ENCODE measurements at regions not wholly inside any gene's neighbourhood (a gene's known extent, or its start where the extent isn't known, plus 50 kb on each side); places are given as distances from the start of the nearest gene placed in this dataset.

DNA sequence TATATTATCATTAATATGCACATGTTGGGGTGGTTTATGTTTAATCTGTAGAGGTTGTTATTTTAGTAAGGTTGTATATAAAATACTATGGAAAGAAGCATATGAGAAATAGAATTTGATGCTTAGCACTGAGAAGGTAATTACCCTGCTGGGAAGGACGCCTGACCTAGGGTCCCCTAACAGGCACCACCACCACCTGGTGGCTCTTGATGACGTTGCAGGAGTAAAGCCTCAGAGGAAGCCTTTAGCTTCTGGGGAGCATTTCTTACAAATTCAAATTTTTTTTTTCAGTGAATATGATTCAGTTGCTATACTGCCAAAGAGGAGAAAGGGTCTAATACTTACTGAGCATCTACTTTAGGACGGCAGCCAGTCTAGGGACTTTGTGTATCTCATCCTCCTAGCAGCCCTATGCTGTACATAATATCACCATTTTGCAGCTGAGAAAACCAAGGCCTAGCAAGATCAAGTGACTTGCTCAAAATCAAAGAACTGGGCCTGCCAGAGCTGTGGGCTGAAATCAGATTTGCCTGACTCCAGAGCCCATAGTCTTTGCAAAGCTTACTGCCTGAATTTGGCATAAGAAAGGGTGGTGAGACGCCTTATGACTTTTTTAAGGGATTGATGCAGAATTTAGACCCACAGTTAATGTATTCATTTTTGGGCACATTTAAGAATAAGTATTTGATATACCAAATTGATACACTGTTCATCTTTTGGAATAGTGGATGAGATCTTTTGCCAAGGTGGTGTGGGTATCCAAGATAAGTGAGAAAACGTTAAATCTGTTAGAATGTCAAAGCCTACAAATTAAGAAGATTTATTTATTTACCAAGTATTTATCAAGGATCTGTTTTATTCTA lies 78.8 kb upstream of the GAREM1 start:
- H3K36me3 ChIP-seq = no peaks in the 10 kb centered on the region
- no peaks in the 10 kb centered on the region for H3K9me3 ChIP-seq (replicated peaks in 1 of 11)
- no peak overlapping the region for H3K9ac ChIP-seq
- H4K20me1 ChIP-seq = no peaks in the 10 kb centered on the region
- H3K4me3 ChIP-seq = no peak overlapping the region
- no peaks in the 10 kb centered on the region for H3K4me1 ChIP-seq
- TF ChIP-seq Cebpa-rat (IDR thresholded peaks at IDR 0.05) = no peak
- no peak overlapping the region for H3K4me2 ChIP-seq
- no peaks in the 10 kb centered on the region for H3K27me3 ChIP-seq
- no peak overlapping the region for H3K27ac ChIP-seq

DNA sequence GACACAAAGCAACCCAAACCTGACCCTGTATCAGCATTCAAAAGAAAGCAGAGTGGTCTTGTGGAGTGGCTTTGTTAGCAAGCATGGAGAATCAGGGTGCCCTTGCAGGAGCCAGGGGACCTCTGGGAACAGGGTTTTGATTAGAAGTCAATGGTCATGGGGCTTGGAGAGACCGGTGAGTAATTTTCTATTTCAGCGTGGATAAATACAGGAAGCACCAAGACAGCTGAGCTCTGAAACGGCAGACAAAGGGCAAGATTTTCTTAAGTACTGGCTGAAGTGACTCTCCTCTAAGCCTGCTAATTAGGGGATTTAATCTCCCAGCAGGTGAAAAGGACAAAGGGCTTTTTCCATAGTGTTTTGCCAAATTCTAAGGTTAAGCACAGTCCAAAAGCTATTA lies 78.0 kb upstream of the GAREM1 start:
- TF ChIP-seq Cebpa-rat (IDR thresholded peaks at IDR 0.05) = no peak
- H3K4me1 ChIP-seq = no peaks in the 10 kb centered on the region
- H3K4me2 ChIP-seq = no peak overlapping the region
- H3K9me3 ChIP-seq (replicated peaks in 1 of 11) = no peaks in the 10 kb centered on the region
- H3K27me3 ChIP-seq = no peaks in the 10 kb centered on the region
- H3K27ac ChIP-seq = no peak overlapping the region
- no peaks in the 10 kb centered on the region for H4K20me1 ChIP-seq
- H3K36me3 ChIP-seq = no peaks in the 10 kb centered on the region
- no peak overlapping the region for H3K4me3 ChIP-seq
- H3K9ac ChIP-seq = no peak overlapping the region

DNA sequence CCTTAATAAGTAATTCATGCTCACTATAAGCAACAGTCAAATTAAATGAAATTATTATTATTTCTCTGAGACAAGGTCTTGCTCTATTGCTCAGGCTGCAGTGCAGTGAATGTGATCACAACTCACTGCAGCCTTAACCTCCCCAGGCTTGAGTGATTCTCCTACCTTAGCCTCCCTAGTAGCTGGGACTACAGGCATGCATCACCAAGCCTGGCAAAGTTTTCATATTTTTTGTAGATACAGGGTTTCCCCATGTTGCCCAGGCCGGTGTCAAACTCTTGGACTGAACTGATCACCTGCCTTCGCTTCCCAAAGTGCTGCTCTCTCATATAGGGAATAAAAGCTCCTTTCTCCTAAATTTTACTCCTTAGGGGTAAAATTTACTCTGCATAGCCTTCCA lies 74.9 kb upstream of the GAREM1 start:
- Histone ChIP-seq H3K4me1 (no peaks in the 10 kb centered on the region), H3K27ac (no peak overlapping the region), H3K4me2 (no peak overlapping the region), H3K9ac (no peak overlapping the region), H3K36me3 (no peaks in the 10 kb centered on the region), H3K4me3 (no peak overlapping the region), H4K20me1 (no peaks in the 10 kb centered on the region), H3K27me3 (no peaks in the 10 kb centered on the region), H3K9me3 (replicated peaks in 1 of 11) (no peaks in the 10 kb centered on the region)
- no peak for TF ChIP-seq Cebpa-rat (IDR thresholded peaks at IDR 0.05)

DNA sequence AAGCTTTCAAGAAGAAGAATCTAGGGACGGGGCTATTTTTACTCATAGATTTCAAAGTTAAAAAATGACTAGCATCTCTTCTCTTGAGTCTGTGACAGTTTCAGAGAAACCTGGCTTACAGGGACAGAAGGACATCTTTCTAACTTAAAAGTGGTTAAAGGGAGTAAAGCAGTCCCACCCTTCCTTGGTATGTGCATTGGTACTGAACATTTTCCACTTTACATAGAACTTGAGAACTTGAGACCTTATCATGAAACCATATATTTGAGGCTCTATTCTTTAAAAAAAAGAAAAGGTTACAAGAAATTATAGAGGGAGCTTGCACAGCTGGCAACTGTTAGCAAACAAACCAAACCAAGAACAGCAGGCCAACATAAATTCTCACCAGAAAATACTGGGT lies 73.4 kb upstream of the GAREM1 start:
- no peak for TF ChIP-seq Cebpa-rat (IDR thresholded peaks at IDR 0.05)

DNA sequence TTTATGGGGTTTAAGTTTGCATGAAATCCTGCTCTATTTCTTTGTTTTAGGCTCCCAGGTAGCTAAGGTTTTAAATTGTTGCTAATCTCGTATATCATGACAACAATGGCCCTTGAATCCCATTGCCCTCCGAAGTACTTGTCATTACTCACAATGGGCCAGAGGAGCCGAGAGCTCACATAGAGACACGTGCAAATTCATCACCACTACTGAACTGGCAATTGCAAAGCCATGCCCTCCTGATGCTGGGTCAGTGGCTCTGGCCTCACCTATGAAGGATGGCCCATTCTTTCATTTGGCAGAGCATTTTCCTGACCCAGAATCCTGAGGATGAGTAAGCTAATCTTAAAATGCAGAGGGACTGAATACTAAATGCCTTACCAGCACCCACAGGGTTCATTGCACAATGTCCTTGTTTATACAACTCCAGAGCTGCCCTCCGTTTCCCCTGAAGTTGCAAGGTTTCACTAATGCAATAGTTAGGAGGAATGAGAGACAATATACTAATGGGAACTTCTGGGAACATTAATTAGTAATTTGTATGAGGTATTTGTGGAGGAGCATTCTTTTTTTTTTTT lies 71.6 kb upstream of the GAREM1 start:
- no peak overlapping the region for H3K9ac ChIP-seq
- H3K4me1 ChIP-seq = no peaks in the 10 kb centered on the region
- TF ChIP-seq Cebpa-rat (IDR thresholded peaks at IDR 0.05) = no peak
- H4K20me1 ChIP-seq = no peaks in the 10 kb centered on the region
- H3K4me2 ChIP-seq = no peak overlapping the region
- H3K27ac ChIP-seq = no peak overlapping the region
- no peak overlapping the region for H3K4me3 ChIP-seq
- H3K9me3 ChIP-seq (replicated peaks in 1 of 11) = no peaks in the 10 kb centered on the region
- no peaks in the 10 kb centered on the region for H3K27me3 ChIP-seq
- H3K36me3 ChIP-seq = no peaks in the 10 kb centered on the region

More for the DNA sequence above, 73.4 kb upstream of the GAREM1 start:
- H3K36me3 ChIP-seq = no peaks in the 10 kb centered on the region
- no peaks in the 10 kb centered on the region for H3K4me1 ChIP-seq
- no peak overlapping the region for H3K9ac ChIP-seq
- H3K4me2 ChIP-seq = no peak overlapping the region
- H4K20me1 ChIP-seq = no peaks in the 10 kb centered on the region
- H3K4me3 ChIP-seq = no peak overlapping the region
- no peaks in the 10 kb centered on the region for H3K9me3 ChIP-seq (replicated peaks in 1 of 11)
- no peak overlapping the region for H3K27ac ChIP-seq
- H3K27me3 ChIP-seq = no peaks in the 10 kb centered on the region

DNA sequence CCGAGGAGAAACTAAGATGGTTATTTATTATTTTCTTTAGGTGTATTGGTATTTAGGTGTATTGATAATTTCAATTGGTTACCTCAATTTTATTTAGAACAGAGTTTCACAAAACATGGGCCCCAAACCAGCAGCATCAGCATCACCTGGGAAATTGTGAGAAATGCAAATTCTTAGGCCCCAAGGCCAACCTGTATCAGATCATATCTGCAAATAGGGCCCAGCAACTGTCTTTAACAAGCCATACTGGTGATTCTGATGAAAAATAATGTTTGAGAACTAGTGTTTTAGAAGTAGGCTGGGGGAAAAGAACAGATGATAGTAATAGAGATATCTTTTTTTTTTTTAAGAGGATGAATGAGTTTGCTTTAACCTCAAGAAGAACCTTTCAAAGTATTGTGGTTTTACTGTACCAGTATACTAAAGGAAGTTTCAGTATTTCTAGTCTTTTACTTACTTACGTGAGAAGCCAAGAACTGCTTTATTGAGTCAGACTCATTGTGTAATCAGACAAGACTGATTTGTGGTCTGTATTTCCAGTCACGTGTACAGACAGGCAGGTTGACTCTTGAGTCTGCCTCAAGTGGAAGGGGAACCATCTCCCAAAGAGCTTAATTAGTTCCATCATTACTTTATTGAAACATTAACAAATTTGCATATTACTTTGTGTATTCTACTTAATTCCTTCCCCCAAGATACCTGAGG lies 60.4 kb upstream of the GAREM1 start:
- Histone ChIP-seq H4K20me1 (no peaks in the 10 kb centered on the region), H3K27ac (no peak overlapping the region), H3K9ac (no peak overlapping the region), H3K27me3 (no peaks in the 10 kb centered on the region), H3K4me3 (no peak overlapping the region), H3K4me1 (peaks cover 0 to 8% (median 5%) of the 10 kb centered on the region in 10 experiments; a peak in 7 of 20 replicates), H3K4me2 (peak overlapping the region in 4 of 11 experiments; percentile 13 to 37 (median 22); a peak in 5 of 22 replicates), H3K36me3 (no peaks in the 10 kb centered on the region), H3K9me3 (replicated peaks in 1 of 11) (no peaks in the 10 kb centered on the region)
- no peak for TF ChIP-seq Cebpa-rat (IDR thresholded peaks at IDR 0.05)

DNA sequence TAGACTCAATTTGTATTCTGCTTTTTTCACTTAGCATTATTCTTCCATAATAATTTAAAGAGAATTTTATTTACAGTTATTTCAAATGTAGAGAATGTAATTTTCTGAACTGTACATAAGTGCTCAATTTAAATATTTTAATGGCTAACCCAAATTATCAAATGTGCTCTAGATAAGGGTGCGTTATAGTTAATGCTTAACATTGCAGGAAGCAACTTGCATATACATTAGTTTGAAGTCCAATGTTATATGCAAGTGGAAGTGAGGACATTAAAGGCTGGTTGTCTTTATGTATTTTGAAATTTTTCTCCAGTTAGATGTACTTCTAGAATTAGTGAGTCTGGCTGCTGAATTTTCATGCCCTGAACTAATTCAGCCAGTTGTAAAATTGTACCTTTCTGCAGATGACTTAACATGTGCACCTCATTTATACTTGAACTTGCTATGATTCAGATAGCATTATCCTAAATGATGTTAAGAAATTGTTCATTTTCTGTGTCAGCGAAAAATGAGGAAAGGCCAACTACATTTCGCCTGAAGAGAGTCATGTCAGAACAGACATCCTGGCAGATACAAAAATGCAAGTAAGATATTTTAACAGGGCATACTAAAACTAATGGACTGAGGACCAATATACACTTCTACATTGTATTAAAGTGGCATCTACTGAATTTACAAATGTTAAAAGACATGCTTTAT lies 59.2 kb upstream of the GAREM1 start:
- Histone ChIP-seq H3K4me3 (no peak overlapping the region), H3K9me3 (replicated peaks in 1 of 11) (no peaks in the 10 kb centered on the region), H4K20me1 (no peaks in the 10 kb centered on the region), H3K4me2 (no peak overlapping the region), H3K36me3 (no peaks in the 10 kb centered on the region), H3K9ac (no peak overlapping the region), H3K27me3 (no peaks in the 10 kb centered on the region), H3K4me1 (peaks cover 0 to 8% (median 5%) of the 10 kb centered on the region in 10 experiments; a peak in 7 of 20 replicates), H3K27ac (no peak overlapping the region)
- no peak for TF ChIP-seq Cebpa-rat (IDR thresholded peaks at IDR 0.05)

DNA sequence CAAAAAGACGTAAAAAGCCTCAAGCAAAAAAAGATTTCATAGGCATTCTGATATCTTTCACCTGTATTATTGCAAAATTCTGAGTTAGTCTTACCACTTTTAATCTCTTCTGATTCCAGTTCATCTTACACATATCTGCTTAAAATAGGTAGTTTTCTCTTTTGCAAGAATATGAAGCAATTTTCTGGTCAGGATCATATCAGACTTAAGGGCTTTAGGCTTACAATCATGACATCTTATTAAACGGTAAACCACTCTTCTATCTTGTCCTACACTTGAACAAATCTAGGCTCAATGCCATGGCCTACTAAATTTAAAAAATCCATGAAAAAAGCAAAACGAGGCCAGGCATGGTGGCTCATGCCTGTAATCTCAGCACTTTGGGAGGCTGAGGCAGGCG lies 50.1 kb upstream of the GAREM1 start:
- Histone ChIP-seq H4K20me1 (no peaks in the 10 kb centered on the region), H3K36me3 (no peaks in the 10 kb centered on the region), H3K4me1 (peaks cover 0 to 5% (median 0%) of the 10 kb centered on the region in 10 experiments; a peak in 3 of 20 replicates), H3K9ac (no peak overlapping the region), H3K27me3 (no peaks in the 10 kb centered on the region), H3K4me3 (no peak overlapping the region), H3K4me2 (no peak overlapping the region), H3K27ac (no peak overlapping the region), H3K9me3 (replicated peaks in 1 of 11) (no peaks in the 10 kb centered on the region)
- TF ChIP-seq Cebpa-rat (IDR thresholded peaks at IDR 0.05) = no peak

Measured in BLaER1 treated with 17β-estradiol and CSF1 and Interleukin-3, amounts not matched to agents 10 nM and 100 nM (cell line).